ENCODE measurements at regions not wholly inside any gene's neighbourhood (a gene's known extent, or its start where the extent isn't known, plus 50 kb on each side); places are given as distances from the start of the nearest gene placed in this dataset.

DNA sequence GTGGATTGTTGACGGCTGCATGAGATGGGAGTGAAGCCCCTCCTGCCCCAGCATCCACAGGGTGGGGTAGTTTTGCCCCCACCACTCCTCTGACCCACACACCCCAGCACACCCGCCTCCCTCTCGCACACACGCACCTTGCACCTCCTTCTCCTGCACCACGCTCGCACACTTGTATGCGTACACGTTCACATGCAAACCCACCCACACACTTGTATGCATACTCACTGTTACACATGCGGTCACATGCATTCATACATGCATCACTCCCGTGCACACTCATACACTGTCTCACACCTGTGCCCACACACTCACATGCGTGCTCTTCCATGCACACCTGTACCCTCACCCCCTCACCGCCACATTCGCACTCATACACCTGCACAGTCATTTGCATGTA lies 70.5 kb upstream of the CIBAR2 start:
- Histone ChIP-seq H3K36me3 (ENCODE audit: insufficient read depth, low read length) (no peaks in the 10 kb centered on the region), H3K4me3 (ENCODE audit: low read depth in 1 of 2, low read length in 2 of 2) (no peak overlapping the region), H3K27me3 (ENCODE audit: control insufficient read depth in 1 of 2, insufficient read depth in 2 of 2, low read length in 2 of 2) (no peaks in the 10 kb centered on the region), H3K9ac (ENCODE audit: low read length) (no peak overlapping the region), H3K4me1 (ENCODE audit: insufficient read depth, low read length) (peaks cover 6% of the 10 kb centered on the region), H3K27ac (ENCODE audit: low read depth, low read length) (no peak overlapping the region), H3K9me3 (ENCODE audit: low read length) (no peaks in the 10 kb centered on the region)

DNA sequence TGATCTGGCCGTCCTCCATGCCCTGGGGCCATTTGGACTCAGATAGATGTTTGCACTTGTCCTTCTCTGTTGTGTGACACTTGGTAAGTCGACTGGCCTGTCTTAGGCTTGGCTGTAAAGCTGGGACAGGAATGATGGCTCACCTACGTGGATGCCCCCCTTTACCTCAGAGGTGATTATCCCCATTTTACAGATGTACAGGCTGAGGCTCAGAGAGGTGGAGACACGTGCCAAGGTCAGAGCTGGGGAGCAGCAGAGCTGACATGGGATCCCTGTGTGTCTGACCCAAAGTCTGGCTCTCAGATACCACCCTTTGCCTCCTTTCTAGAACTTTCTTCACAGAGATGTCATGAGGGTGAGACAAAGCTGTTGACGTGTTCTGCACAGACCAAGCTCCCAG lies 71.3 kb upstream of the CIBAR2 start:
- peaks cover 6% of the 10 kb centered on the region for H3K4me1 ChIP-seq (ENCODE audit: insufficient read depth, low read length)

DNA sequence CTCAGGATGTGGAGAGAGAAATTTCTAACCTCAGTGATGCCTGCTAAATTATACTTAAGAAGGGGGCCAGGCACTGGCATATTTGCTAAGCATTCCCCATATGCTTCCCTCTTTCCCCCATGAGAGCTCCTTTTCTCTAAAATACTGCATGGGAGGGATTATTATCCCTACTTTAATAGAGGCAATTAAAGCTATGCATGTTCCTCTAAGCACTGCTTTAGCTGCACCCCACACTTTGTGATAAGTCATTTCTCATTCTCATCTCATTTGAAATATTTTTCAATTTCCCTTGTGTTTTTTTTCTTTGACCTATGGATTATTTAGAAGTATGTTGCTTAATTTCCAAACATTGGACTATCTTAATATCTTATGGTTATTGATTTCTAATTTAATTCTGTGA lies 72.1 kb upstream of the CIBAR2 start:
- Histone ChIP-seq H3K9ac (ENCODE audit: low read length) (no peak overlapping the region), H3K27ac (ENCODE audit: low read depth, low read length) (no peak overlapping the region), H3K9me3 (ENCODE audit: low read length) (peaks cover 4% of the 10 kb centered on the region), H3K4me1 (ENCODE audit: insufficient read depth, low read length) (peaks cover 6% of the 10 kb centered on the region), H3K4me3 (ENCODE audit: low read depth in 1 of 2, low read length in 2 of 2) (no peak overlapping the region), H3K27me3 (ENCODE audit: control insufficient read depth in 1 of 2, insufficient read depth in 2 of 2, low read length in 2 of 2) (no peaks in the 10 kb centered on the region), H3K36me3 (ENCODE audit: insufficient read depth, low read length) (no peaks in the 10 kb centered on the region)

More for the DNA sequence above, 71.3 kb upstream of the CIBAR2 start:
- Histone ChIP-seq H3K9me3 (ENCODE audit: low read length) (no peaks in the 10 kb centered on the region), H3K27ac (ENCODE audit: low read depth, low read length) (no peak overlapping the region), H3K27me3 (ENCODE audit: control insufficient read depth in 1 of 2, insufficient read depth in 2 of 2, low read length in 2 of 2) (no peaks in the 10 kb centered on the region), H3K4me3 (ENCODE audit: low read depth in 1 of 2, low read length in 2 of 2) (no peak overlapping the region), H3K9ac (ENCODE audit: low read length) (no peak overlapping the region), H3K36me3 (ENCODE audit: insufficient read depth, low read length) (no peaks in the 10 kb centered on the region)

DNA sequence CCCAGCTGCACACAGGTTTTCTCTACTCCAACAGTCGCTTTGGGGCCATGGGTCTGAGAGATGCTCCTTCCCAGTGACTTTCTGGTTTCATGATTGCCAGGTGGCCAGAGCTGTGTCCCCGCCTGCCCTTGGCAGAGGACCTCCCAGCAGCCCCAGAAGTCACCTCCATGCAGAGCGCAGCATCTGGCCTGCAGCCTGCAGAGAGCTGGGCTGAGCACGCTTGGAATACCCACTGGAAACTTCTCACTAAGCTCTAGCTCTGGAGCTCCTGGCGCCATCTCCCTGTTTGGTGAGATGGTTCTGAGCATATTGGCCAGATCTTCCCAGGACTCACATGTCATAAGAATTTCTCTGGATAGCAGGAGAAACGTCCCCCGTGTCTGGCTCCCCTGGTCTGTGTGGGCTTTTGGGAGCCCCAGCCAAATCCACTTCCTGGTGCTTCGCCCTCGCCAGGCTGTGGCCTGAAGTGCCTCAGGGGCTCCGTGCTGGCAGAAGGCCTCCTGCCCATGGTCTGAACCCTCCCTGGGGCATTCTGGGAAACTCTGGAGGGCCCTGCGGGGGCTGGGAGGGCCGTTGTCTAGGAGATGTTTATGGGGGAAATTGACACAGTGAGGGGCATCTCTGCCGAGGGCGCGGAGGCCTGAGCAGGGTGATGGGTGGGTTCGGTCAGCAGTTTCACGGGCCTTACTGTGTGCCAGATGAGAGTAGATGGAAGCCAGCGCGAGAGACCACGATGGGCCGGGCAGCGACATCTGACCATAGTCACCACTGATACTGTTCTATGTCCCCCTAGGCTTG lies 73.2 kb upstream of the CIBAR2 start:
- H3K27ac ChIP-seq (ENCODE audit: low read depth, low read length), result no peak overlapping the region
- H3K4me3 ChIP-seq (ENCODE audit: low read depth in 1 of 2, low read length in 2 of 2), result no peak overlapping the region
- no peaks in the 10 kb centered on the region for H3K27me3 ChIP-seq (ENCODE audit: control insufficient read depth in 1 of 2, insufficient read depth in 2 of 2, low read length in 2 of 2)
- no peak overlapping the region for H3K9ac ChIP-seq (ENCODE audit: low read length)
- peaks cover 10% of the 10 kb centered on the region for H3K9me3 ChIP-seq (ENCODE audit: low read length)
- H3K36me3 ChIP-seq (ENCODE audit: insufficient read depth, low read length), result no peaks in the 10 kb centered on the region
- H3K4me1 ChIP-seq (ENCODE audit: insufficient read depth, low read length), result peaks cover 6% of the 10 kb centered on the region

DNA sequence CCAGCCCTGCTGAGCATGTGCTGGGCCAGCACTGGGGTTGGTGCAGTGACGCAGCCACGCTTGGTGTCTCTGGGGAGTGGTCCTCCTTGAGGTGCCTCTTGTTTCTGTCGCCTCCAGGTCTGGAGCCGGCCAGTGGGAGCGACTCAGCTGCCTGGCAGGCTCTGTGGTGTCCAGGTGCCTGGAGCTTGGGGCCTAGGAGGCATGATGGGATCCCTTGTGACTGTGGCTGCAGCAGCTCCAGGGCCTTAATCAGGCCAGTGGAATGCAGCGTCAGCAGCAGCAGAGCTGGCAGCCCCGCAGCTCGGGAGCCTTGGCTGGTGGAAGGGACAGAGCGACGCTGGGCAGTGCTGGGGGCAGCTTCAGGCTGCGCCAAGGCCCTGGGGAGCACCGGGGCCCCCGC lies 74.7 kb upstream of the CIBAR2 start:
- Histone ChIP-seq H3K9me3 (ENCODE audit: low read length) (peaks cover 10% of the 10 kb centered on the region), H3K4me1 (ENCODE audit: insufficient read depth, low read length) (peaks cover 6% of the 10 kb centered on the region), H3K9ac (ENCODE audit: low read length) (no peak overlapping the region), H3K36me3 (ENCODE audit: insufficient read depth, low read length) (no peaks in the 10 kb centered on the region), H3K27me3 (ENCODE audit: control insufficient read depth in 1 of 2, insufficient read depth in 2 of 2, low read length in 2 of 2) (no peaks in the 10 kb centered on the region), H3K4me3 (ENCODE audit: low read depth in 1 of 2, low read length in 2 of 2) (no peak overlapping the region), H3K27ac (ENCODE audit: low read depth, low read length) (no peak overlapping the region)

DNA sequence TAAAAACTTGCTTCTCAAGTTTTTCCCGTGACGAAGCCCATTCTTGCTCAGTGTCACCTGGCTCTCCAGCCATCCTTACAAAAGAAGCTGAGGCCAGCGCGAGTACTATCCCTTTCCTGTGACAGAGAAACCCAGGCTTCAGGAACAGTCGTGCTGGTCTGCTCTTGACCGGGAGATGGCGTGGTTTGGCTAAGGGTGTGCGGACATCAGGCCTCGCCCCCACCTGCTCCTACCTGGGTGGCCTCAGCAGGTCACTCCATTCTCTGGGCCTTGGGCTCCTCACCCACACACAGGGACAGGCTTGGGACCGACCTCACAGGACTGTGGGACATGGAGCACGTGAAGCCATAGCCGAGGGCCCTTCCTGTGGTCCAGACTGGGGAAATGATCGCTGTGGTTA lies 75.2 kb upstream of the CIBAR2 start:
- no peak overlapping the region for H3K9ac ChIP-seq (ENCODE audit: low read length)
- H3K27me3 ChIP-seq (ENCODE audit: control insufficient read depth in 1 of 2, insufficient read depth in 2 of 2, low read length in 2 of 2), result no peaks in the 10 kb centered on the region
- no peak overlapping the region for H3K4me3 ChIP-seq (ENCODE audit: low read depth in 1 of 2, low read length in 2 of 2)
- H3K36me3 ChIP-seq (ENCODE audit: insufficient read depth, low read length), result no peaks in the 10 kb centered on the region
- H3K27ac ChIP-seq (ENCODE audit: low read depth, low read length), result no peak overlapping the region
- H3K9me3 ChIP-seq (ENCODE audit: low read length), result peaks cover 10% of the 10 kb centered on the region
- H3K4me1 ChIP-seq (ENCODE audit: insufficient read depth, low read length), result peaks cover 9% of the 10 kb centered on the region

DNA sequence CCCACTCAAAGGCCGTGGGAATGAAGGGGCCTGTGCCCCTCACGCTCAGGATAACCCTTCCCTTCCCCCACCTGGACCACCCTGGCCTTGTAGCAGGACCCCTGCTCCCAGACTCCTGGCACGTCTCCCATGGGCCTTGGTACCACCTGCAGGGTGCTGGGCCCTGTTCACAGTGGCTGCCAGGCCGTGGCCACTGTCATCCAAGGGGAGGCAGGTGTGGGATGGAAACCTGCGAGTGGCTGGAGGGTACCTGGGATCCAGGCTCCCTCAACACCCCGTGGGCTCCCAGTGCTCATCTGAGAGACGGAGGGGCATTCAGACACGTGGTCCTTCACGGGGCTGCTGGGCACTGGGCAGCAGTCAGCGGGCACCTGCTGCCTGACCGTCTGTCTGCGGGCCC lies 75.6 kb upstream of the CIBAR2 start:
- H3K4me1 ChIP-seq (ENCODE audit: insufficient read depth, low read length), result peaks cover 13% of the 10 kb centered on the region
- no peaks in the 10 kb centered on the region for H3K27me3 ChIP-seq (ENCODE audit: control insufficient read depth in 1 of 2, insufficient read depth in 2 of 2, low read length in 2 of 2)
- H3K36me3 ChIP-seq (ENCODE audit: insufficient read depth, low read length), result no peaks in the 10 kb centered on the region
- H3K4me3 ChIP-seq (ENCODE audit: low read depth in 1 of 2, low read length in 2 of 2), result no peak overlapping the region
- H3K9me3 ChIP-seq (ENCODE audit: low read length), result peaks cover 10% of the 10 kb centered on the region
- no peak overlapping the region for H3K27ac ChIP-seq (ENCODE audit: low read depth, low read length)
- H3K9ac ChIP-seq (ENCODE audit: low read length), result no peak overlapping the region

DNA sequence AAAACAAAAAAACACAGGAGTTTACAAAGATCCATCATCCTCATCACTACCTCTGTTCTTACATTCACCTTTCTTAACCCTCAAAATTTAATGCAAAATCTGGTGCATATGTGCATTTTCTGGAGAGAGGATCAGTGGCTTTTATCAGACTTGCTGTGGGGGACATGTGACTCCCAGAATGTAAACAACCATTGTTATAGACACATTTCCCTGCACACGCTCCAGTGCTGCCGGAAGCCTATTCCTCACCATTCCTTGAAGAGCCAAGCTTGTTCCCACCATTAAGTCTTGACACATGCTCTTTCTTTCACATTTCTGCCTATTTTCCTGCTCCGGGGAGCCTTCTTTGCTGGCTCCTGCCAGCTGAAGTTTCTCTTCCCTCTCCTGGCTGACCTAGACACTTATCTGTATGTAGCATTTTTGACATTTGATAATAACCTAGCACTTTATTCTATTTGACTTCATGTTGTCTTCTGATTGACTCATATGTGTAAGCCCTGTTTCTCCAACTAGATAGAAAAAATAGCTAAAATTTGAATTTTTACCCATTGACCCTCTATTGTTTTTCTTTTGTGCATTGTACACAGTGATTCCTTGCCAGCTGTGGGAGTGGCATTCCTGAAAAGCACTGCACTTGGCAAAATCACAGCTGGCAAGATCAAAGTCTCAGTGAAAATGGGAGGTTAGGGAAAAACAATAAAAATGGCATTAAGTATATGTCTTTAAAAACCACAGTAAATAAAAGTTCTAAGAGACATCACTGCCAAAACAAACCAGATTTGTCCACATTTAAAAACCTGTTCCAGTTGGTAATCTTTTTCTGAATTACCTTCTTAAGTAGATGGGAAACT lies 76.8 kb upstream of the CIBAR2 start:
- H3K27me3 ChIP-seq (ENCODE audit: control insufficient read depth in 1 of 2, insufficient read depth in 2 of 2, low read length in 2 of 2), result no peaks in the 10 kb centered on the region
- no peaks in the 10 kb centered on the region for H3K36me3 ChIP-seq (ENCODE audit: insufficient read depth, low read length)
- H3K27ac ChIP-seq (ENCODE audit: low read depth, low read length), result no peak overlapping the region
- peaks cover 19% of the 10 kb centered on the region for H3K4me1 ChIP-seq (ENCODE audit: insufficient read depth, low read length)
- H3K9ac ChIP-seq (ENCODE audit: low read length), result no peak overlapping the region
- no peak overlapping the region for H3K4me3 ChIP-seq (ENCODE audit: low read depth in 1 of 2, low read length in 2 of 2)
- peaks cover 10% of the 10 kb centered on the region for H3K9me3 ChIP-seq (ENCODE audit: low read length)

DNA sequence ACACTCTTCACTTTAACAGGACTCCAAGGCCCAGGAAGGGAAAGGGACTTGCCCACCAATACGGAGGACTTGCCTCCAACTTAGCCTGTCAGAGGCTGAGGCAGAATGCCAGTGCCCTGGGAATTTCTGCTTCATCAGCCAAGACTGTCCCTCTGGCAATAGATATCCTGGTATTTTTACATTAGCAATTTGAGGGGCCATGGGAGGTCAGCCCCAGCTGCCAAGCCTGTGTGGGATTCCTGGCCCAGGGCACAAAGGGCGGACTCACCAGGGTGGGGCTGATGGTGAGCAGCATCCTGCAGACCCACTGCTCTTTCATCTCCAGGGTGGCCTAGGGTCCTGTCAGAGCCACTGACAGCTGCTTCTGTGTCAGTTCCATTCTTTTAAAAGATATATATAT lies 78.3 kb upstream of the CIBAR2 start:
- no peak overlapping the region for H3K27ac ChIP-seq (ENCODE audit: low read depth, low read length)

DNA sequence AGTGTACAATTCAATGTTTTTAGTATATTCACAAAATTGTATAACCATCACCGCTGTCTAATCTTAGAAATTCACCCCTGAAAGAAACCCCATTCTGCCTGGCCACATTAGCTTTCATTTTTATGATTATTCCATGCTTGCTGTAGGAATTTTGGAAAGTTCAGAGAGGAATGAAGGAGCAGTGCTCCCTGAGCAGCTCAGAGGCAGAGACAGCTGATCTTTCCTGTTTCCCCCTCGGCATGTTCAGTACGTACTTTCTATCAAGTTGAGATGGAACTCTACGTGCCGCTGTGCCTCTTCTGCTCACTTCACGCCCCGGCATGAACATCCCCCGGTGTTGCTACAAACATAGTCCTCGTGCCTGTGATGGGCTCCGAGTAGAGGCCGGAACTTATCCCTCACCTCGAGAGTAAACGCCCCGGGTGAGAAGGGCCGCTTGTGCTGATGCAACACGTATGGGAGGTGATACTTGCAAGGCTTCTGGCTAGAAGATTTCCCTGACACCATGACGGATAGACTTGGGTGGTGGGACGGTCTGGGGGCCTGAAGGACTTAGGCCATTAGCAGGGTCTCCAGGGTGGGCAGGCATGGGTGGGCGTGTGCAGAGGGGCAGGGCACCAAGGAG lies 79.2 kb upstream of the CIBAR2 start:
- no peaks in the 10 kb centered on the region for H3K27me3 ChIP-seq (ENCODE audit: control insufficient read depth in 1 of 2, insufficient read depth in 2 of 2, low read length in 2 of 2)
- no peaks in the 10 kb centered on the region for H3K36me3 ChIP-seq (ENCODE audit: insufficient read depth, low read length)
- no peak overlapping the region for H3K27ac ChIP-seq (ENCODE audit: low read depth, low read length)
- H3K4me3 ChIP-seq (ENCODE audit: low read depth in 1 of 2, low read length in 2 of 2), result no peak overlapping the region
- H3K9ac ChIP-seq (ENCODE audit: low read length), result no peak overlapping the region
- H3K9me3 ChIP-seq (ENCODE audit: low read length), result peaks cover 10% of the 10 kb centered on the region
- peaks cover 32% of the 10 kb centered on the region for H3K4me1 ChIP-seq (ENCODE audit: insufficient read depth, low read length)

More for the DNA sequence above, 78.3 kb upstream of the CIBAR2 start:
- peaks cover 10% of the 10 kb centered on the region for H3K9me3 ChIP-seq (ENCODE audit: low read length)
- peaks cover 23% of the 10 kb centered on the region for H3K4me1 ChIP-seq (ENCODE audit: insufficient read depth, low read length)
- H3K9ac ChIP-seq (ENCODE audit: low read length), result no peak overlapping the region
- H3K36me3 ChIP-seq (ENCODE audit: insufficient read depth, low read length), result no peaks in the 10 kb centered on the region
- no peaks in the 10 kb centered on the region for H3K27me3 ChIP-seq (ENCODE audit: control insufficient read depth in 1 of 2, insufficient read depth in 2 of 2, low read length in 2 of 2)
- H3K4me3 ChIP-seq (ENCODE audit: low read depth in 1 of 2, low read length in 2 of 2), result no peak overlapping the region

DNA sequence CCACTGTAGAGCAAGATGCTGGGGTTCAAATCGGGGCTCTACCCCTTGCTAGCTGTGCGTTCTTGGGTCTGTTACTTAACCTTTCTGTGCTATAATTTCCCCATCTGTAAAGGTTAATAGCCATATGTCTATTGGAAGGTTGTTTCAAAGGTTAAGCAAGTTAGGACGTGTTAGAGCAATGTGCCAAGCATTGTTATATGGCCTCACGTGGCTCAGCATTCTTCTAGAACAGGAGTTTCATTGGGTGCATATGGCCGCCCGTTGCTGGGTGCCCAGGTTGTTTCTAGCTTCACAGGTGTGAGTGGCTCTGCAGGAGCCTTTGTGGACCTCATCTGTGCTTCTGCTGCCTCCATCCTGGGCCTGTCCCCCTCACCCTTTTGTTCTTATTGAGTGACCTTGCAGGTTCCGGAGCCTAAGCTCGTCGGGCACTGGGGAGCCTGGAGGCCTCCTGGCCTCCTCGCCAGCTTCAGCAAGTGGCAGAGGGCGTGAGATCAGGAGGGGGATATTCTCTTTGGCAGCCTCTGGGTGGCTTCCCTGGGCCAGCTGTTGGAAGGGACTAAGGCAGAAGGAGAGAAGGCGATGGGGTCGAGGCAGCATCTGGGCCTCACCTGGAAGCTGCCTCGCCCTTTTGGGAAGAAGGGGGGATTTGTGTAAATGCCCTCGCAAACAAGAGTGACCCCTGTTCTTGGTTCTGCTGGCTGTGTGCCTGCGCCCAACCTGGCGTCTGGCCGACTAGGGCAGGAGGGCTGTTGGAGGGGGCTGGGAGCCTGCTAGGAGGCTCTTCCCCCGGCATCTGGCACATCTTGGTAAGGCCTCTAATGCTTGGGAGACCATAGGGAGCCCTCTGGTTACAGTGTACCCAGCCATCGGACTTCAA lies 80.2 kb upstream of the CIBAR2 start:
- Histone ChIP-seq H3K9ac (ENCODE audit: low read length) (no peak overlapping the region), H3K36me3 (ENCODE audit: insufficient read depth, low read length) (no peaks in the 10 kb centered on the region), H3K27me3 (ENCODE audit: control insufficient read depth in 1 of 2, insufficient read depth in 2 of 2, low read length in 2 of 2) (no peaks in the 10 kb centered on the region), H3K9me3 (ENCODE audit: low read length) (peaks cover 10% of the 10 kb centered on the region), H3K27ac (ENCODE audit: low read depth, low read length) (no peak overlapping the region), H3K4me1 (ENCODE audit: insufficient read depth, low read length) (peaks cover 36% of the 10 kb centered on the region), H3K4me3 (ENCODE audit: low read depth in 1 of 2, low read length in 2 of 2) (no peak overlapping the region)
